NCI-H69 (cell line): ENCODE measurements at regions not wholly inside any gene's neighbourhood (a gene's known extent, or its start where the extent isn't known, plus 50 kb on each side); places are given as distances from the start of the nearest gene placed in this dataset.
"Not testable (repeated sequence)": the region's sequence is repeated elsewhere in the genome, so short reads cannot be mapped to it uniquely, and the experiment has no call there.

Source experiments
- DNase-seq: peaks from one replicate; lab custom pipeline; 2025; lab: John Stamatoyannopoulos, UW

DNA sequence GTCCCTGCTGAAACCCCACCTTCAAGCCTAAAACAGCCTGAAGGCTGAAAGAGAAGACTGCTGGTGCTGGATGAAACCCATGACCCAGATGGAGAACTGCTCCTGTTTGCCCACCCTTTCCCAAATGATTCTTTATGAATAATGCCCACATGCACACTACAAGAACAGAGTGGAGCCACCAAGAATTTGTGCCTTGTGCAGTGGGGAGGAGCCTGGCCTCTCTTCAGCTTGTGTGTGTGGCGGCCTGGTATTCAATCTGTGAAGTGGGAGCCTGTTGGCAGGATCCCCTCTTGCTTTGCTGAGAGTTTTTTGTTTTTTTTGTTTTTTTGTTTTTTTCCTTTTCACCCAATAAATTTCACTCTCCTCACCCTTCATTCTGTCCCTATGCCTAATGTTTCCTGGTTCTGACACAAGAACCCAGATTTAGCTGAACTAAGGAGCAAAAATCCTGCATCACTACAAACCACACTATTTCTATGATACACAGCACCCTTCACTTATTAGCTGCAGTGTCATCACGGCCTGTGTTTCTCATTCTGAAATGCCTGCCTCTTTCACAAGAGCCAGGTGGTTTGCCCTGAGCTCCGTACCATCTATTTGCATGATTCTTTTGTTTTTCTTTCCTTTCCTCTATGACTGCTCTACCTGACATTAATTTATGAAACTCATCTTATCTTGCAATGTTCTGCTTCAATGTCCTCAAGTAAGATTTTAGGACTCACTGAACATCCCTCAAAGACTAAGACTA lies 585.5 kb upstream of the ATXN7L3B start:
- DNase-seq: no peak

DNA sequence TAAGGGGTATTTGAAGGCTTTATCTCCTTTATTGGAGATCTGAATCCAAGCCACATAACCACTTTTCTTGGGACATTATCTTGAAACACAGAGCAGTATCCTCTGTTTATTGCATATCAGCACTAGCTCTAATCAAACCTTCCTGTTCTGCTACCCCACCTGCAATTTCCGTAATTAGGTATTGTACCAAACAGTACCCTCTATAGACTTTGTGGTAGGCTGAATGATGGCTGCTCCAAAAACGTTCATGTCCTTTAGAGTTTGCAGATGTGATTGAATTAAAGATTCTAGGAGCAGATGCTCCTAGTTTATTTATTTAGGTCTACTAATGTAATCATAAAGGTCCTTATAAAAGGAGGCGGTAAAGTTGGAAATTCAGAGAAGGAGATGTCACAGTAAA lies 573.0 kb upstream of the ATXN7L3B start:
- no peak for DNase-seq

DNA sequence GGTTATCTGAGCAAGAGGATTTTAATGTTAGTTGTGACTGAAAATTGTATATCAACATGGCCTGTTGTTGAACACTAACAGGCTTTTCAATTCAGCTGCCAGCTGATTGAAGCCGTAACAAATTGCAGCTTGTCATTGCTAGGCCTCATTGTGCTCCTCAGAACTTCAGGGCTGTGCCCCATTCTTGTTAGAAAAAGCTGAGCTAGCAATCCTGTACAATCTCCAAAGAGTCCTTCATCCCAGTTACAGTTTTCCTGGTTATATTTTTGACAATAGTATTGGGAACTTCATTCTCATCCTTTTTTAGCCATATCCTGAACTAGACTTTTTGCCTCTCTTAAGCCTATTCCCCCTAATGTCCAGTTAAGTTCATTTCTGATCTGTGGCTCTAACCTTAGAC lies 564.1 kb upstream of the ATXN7L3B start:
- no peak for DNase-seq

DNA sequence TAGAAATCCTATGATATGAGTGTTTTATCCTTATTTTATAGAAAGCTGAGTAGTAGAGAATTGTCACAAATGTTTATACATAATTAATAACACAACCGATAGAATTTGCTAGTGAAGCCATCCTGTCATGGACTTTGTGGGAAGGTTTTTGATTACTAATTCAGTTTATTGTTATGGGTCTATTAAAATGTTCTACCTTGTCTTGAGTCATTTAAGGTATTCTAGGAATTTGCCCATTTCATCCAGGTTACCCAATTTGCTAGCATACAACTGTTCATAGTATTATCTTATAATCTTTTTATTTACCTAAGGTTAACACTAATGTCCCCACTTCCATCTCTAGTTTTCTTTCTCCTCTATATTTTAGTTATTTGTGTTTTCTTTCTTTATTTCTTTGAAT lies 553.1 kb upstream of the ATXN7L3B start:
- no peak for DNase-seq

DNA sequence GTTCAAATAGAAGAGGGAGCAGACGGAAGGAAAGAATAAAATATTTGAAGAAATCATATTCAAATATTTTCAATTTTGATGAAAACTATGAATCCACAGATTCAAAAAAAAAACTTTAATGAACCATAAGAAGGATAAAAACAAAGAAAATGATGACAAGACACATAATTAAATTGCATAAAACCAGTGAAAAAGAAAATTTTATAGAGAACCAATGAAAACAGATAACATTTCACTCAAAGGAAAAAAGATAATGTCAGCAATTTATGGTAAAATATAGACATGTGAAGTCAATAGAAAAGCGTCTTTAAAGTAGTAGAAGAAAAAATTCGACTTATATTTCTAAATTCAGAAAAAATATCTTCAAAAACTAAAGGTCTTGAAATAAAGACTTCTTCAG lies 546.5 kb upstream of the ATXN7L3B start:
- DNase-seq: no peak

DNA sequence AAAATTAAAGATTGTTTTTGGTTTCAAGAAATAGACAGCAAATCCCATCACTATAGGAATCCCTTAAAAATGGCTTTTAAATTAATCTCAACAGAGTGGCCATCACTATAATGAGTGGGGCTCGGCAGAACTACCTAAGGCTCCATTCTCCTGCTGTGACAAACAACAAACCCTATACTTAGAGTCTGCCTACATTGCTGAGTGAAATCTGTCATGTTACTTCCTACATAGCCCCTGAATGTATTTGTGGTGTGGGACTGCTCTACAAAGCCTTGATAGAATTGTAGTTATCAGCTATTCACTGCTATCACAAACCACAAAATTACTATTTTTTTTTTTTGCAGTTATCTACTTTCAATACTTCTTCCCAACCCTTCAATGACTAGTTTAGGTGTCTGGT lies 538.7 kb upstream of the ATXN7L3B start:
- DNase-seq: peak; percentile 44

DNA sequence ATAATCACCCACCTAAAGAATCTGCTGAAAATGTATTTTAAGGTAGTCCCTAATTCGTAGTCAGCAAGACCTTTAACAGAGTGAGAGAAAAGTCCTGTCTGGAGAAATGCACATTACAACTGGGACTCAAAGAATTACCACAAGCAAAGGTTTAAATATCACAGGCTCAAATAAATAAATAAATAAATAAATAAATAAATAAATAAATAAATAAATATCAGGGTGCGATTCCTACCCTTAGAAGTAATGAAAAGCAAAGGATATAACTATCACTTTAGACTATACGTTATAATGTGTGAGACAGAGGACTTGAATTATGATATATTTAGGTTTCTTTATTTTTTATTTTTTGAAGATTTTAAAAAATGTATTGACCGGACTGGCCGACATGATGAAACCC lies 522.5 kb upstream of the ATXN7L3B start:
- no peak for DNase-seq

DNA sequence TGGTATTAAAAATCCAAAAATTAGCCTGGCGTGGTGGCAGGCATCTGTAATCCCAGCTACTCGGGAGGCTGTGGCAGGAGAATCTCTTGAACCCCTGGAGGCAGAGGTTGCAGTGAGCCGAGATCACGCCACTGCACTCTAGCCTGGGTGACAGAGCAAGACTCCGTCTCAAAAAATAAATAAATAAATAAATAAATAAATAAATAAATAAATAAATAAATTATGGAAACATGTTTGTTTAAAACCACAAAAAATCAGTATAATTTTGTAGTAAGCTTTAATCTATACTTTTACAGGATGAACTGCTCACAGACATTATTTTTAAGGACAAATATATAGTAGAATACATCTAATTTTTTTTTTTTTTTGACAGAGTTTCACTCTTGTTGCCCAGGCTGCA lies 521.3 kb upstream of the ATXN7L3B start:
- not testable (repeated sequence) for DNase-seq

DNA sequence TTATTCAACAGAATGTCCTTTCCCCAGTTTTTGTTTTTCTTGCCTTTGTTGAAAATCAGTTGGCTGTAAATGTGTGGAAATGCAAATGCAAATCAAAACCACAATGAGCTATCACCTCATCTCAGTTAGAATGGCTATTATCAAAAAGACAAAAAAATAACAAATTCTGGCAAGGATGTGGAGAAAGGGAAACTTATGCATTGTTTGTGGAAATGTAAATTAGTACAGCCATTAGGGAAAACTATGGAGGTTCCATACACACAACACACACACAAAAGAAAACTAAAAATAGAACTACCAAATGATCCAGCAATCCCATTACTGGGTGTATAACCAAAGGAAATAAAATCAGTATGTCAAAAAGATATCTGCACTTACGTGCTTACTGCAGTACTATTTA lies 518.8 kb upstream of the ATXN7L3B start:
- no peak for DNase-seq

DNA sequence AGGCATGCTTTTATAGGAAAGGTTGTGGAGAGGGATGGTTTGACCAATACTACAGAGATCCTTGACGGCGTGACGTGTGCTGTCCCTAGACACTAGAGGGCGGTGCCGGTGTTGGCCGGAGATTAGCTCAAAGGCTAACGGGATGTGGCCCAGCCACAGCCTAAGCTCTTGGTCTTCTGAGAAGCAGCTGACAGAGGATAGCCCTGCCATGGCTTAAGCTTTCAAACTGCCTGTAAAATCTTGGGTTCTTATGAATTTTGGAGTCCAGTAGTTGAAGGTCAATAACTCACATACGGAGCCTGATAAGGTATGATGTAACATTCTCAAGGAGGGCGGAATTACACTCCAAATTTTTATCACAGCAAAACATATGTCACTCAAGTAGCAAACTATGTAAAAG lies 515.7 kb upstream of the ATXN7L3B start:
- peak; percentile 59 for DNase-seq

DNA sequence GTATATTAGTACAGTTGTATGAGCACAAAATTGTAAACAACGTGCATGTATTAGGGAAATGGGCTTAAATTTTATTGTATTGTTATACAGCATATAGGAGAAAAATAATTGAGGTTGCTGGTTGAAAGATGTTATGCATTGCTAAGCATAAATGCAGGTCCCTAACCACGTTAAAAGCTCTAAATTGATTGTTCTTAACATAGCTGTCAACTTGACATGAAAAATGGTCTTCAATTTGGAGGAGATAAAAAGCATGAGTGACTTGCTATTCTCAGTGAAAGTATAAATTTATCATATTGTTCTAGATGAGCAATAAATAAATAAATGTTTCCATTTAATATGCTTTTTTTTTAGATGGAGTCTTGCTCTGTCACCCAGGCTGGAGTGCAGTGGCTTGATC lies 506.6 kb upstream of the ATXN7L3B start:
- no peak for DNase-seq

DNA sequence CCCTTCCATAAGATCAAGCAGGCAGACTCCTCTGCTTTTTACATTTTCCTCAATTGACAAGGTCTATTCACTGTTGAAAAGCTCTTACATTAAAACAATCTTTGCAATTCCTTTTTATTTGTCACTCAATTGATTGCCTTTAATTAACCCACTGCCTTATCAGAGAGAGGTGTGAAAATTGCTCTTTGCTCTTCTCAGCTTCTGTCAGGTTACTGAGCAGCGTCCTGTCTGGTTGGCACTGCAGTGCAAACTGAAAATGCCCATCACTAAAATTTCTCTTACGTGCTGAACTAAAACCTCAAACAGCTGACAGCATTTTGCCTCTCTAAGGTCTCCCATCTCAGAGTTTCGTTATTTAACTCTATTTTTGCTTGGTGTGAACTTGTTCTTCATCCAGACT lies 504.1 kb upstream of the ATXN7L3B start:
- no peak for DNase-seq

DNA sequence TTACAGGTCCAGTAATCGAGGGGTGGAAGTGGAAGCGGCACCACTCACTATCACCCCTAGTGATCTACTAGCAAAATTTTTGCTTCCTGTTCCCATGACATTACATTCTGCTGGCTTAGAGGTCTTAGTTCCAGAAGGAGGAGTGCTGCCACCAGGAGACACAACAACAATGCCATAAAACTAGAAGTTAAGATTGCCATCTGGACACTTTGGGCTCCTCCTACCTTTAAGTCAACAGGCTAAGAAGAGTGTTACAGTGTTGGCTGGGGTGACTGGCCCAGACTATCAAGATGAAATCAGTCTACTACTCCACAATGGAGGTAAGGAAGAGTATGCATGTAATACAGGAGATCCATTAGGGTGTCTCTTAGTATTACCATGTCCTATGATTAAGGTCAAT lies 498.5 kb upstream of the ATXN7L3B start:
- DNase-seq: not testable (repeated sequence)

DNA sequence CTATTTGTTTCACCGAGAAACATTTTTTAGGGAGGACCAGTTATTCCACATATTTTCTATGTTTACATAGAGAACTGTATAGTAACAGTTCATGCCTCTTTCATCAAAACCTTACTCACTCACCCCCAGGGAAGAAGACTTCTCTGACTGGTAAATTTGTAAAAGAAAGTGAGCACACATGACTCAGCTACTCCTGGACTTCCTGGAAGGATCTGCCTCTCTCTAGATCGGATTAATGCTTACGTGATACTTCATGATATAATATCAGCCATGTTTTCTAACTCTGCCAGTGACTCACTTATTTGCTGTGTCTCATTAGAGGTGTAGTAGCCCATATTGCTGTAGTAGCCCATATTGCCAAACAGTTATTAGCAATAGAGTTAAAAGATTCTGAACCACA lies 494.3 kb upstream of the ATXN7L3B start:
- DNase-seq: no peak

DNA sequence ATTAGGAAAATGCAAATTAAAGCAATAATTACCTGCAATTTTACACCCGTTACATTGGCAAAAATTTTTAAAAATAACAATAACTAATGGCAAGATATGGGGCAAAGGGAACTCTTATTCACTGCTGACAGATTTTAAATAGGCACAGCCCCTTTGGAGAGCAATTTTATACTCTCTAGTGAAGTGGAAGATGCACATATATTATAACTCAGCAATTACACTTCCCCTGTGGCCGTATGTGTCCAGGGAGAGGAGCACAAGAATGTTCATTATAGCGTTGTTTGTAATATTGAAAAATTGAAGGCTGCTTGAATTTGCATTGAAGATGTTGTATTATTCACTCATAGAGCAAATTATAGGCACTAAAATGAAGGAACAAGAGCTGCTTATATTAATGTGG lies 488.3 kb upstream of the ATXN7L3B start:
- DNase-seq: no peak

DNA sequence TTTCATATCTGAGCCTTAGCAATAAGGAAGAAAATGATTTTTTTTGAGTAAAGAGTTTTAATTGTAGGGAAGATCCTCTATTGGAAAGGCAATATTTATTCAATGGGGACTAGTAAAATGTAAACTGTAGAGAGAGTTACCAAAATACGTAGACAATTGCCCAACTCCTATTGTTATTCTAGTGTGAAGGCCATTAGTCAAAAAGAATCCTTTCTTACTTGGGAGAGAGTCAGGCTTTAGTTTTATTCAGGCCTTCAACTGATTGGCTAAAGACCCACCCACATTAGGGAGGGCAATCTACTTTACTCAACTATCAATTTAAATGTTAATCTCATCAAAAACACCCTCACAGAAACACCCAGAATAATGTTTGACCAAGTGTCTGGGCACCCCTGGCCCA lies 485.8 kb upstream of the ATXN7L3B start:
- DNase-seq: no peak

DNA sequence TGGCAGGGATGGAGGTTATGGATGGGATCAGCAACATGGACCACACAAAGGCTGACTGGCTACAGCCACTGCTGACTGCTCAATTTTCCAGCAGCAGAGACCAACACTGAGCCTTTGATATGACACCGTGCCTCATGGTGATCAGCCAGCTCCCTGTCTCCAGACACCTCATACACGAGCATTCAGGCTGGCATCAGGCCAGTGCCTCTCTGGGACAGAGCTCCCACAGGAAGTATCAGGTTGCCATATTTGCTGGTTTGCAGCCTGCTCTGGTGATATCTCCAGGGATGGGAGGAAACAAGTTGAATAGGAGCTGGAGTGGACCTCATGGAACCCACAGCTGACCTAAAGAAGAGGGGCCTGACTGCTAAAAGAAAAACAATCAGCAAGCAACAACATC lies 471.2 kb upstream of the ATXN7L3B start:
- peak; percentile 19 for DNase-seq

DNA sequence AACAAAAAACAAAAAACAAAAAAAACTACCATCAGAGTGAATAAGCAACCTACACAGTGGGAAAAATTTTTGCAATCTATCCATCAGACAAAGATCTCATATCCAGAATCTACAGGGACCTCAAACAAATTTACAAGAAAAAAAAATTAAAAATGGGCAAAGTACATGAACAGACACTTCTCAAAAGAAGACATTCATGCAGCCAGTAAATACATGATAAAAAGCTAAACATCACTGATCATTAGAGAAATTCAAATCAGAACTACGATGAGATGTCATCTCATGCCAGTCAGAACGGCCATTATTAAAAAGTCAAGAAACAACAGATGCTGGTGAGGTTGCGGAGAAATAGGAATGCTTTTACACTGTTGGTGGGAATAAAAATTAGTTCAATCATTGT lies 466.5 kb upstream of the ATXN7L3B start:
- no peak for DNase-seq

DNA sequence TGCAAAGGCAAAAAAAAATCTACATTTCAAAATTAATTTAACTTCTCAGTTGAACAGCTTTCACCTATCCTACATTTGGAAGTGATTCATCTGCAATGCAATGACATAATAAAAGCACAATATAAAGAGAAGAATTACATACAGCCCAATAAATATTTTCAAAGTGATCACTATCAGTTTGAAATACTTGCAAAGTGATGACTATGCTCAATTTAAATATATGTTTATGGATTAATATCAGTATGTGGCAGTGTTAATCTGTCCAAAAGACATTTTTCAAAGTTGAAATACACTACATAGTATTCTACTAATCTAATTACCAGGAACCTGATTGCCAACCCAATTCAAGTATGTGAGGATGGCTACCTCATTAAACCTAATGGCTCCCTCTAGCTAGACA lies 460.7 kb upstream of the ATXN7L3B start:
- DNase-seq: no peak

DNA sequence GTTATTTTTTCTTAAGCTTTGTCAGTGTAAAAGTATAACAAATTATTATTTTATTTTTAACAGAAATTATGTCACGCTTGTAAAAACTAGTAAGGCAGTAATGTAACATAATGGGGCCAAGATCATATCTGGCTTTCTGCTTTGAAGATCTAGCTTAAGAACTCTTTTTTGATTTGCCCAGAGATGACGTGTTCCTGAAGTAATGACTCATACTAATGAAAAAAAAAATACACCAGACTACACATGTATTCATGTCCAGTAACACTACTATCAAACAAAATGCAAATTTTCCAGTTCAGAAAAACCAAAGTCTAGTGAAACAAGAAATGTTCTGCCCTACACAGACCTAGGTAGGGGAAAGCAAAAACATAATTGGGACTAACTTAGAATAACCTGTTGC lies 432.2 kb upstream of the ATXN7L3B start:
- no peak for DNase-seq

DNA sequence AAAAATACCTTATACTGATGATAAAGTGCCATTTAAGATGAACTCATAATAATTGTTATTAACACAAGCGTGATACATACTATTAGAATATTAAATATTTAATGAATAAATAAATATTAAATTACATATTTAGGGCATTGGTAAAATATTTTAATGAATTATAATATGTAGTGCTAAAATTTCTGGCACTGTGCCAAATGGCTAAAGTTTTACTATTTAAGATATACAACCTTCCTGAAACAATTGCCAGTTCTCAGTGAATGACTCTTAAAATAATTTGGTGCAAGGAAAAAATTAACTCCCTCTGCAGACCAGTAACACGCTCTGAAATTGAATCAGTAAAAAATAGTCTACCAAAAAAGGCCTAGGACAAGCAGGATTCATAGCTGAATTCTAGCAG lies 428.9 kb upstream of the ATXN7L3B start:
- DNase-seq: no peak

DNA sequence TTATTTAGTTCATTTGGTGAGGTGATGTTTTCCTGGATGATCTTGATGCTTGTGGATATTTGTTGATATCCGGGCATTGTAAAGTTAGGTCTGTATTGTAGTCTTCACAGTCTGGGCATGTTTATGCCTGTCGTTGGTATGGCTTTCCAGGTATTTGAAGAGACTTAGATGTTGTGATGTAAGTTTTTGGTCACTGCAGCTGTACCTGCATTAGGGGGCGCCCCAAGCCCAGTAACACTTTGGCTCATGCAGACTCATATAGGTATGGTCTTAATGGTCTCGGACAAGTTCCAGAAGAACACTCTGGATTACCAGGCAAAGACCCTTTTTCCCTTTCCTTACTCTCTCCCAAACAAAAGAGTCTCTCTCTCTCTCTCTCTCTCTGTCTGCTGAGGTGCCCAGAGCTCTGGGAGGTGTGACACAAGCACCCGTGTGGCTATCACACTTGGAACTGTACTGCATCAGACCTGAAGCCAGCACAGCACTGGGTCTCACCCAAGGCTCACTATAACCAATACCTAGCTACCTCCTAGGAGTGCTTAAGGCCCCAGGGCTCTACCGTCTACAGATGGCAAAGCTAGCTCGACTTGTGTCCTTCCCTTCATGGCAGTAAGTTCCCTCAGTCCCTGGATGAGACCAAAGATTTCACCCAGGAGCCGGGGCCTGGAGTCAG lies 425.8 kb upstream of the ATXN7L3B start:
- peak; percentile 3 for DNase-seq

DNA sequence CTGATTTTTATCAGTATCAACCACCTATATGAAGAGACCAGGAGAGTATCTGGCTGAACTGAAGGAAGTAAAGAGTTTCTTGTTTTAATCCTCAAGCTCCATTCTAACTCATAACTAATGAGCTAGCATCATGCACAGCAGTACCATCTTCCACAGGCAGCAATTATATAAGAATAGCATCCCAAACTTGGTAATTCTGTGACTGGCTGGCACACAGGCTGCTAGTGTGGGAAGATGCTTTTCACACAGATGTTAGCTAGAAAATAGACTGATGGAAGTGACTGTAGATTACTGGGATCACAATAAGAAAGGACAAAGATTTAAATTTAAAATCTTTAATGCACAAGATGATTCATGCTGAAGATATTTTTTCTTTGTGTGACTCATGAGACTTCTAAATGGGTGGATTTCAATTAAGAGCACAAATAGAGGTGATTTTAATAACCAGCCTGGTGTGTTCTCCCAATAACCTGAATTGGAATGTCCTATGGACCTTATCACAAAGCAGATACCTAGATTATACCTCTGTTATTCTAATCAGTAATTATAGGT lies 417.7 kb upstream of the ATXN7L3B start:
- no peak for DNase-seq

DNA sequence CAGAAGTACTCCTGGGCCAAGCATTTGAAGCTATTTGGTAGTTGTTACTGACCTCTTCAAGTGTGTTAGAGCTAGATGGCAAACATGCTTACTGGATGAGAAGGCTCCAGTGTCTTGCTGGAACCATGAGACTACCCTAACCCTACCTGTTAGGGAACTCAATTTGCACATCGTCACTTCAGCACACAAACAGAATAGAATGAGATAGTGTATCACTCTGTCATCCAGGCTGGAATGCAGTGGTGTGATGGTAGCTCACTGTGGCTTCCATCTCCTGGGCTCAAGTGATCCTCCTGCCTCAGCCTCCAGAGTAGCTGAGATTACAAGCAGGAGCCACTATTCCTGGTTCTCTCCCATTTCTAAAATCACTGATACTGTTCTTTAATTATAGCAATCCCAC lies 417.0 kb upstream of the ATXN7L3B start:
- no peak for DNase-seq
